ENCODE measurements at regions not wholly inside any gene's neighbourhood (a gene's known extent, or its start where the extent isn't known, plus 50 kb on each side); places are given as distances from the start of the nearest gene placed in this dataset.

- TF ChIP-seq ILK (tag; IDR thresholded peaks at IDR 0.05; ENCODE audit: borderline replicate concordance, low read depth) (no peak), JUNB (CRISPR knock-in tag; conservative IDR thresholded peaks at IDR 0.05) (no peak)
These were observed 106.7 kb downstream of the ACKR3 start for GRCh38 chr2:236676136-236676873.

All from K562 (cell line).